ENCODE measurements at regions not wholly inside any gene's neighbourhood (a gene's known extent, or its start where the extent isn't known, plus 50 kb on each side); places are given as distances from the start of the nearest gene placed in this dataset.

- H3K36me3 Mint-ChIP-seq, result peaks cover 0 to 4% (median 0%) of the 10 kb centered on the region in 3 donors
- POLR2A ChIA-PET, result interaction anchor here (0.7 kb wide), 1 partner anchor 46 kb away, joined by 3 read pairs; no protein-coding TSS in a partner anchor
- no peak overlapping the region for H3K4me3 Mint-ChIP-seq
Observed at GRCh38 chr12:54128416-54128815, 60.4 kb downstream of the SMUG1 start.

GRCh38 chr12:54129028-54129903 lies 59.5 kb downstream of the SMUG1 start:
- Mint-ChIP-seq H3K27me3 (peaks cover 43 to 65% (median 56%) of the 10 kb centered on the region in 5 donors), H3K9me3 (no peaks in the 10 kb centered on the region), H3K4me3 (no peak overlapping the region), H3K36me3 (peaks cover 0 to 4% (median 0%) of the 10 kb centered on the region in 3 donors), H3K4me1 (peaks cover 13 to 28% (median 21%) of the 10 kb centered on the region in 4 donors), H3K27ac (no peak overlapping the region)
- POLR2A ChIA-PET, result interaction anchor here (0.7 to 1.2 kb wide), 2 partner anchors 47 to 74 kb away, joined by 3 to 4 read pairs; no protein-coding TSS in a partner anchor
- DNase-seq (no peak), ATAC-seq (no peak)

More at GRCh38 chr12:54128416-54128815, 60.4 kb downstream of the SMUG1 start:
- DNase-seq (no peak), ATAC-seq (no peak)
- no peak overlapping the region for H3K27ac Mint-ChIP-seq
- peaks cover 41 to 64% (median 58%) of the 10 kb centered on the region in 5 donors for H3K27me3 Mint-ChIP-seq
- no peaks in the 10 kb centered on the region for H3K9me3 Mint-ChIP-seq
- H3K4me1 Mint-ChIP-seq, result peaks cover 13 to 28% (median 21%) of the 10 kb centered on the region in 4 donors
